ENCODE measurements at regions not wholly inside any gene's neighbourhood (a gene's known extent, or its start where the extent isn't known, plus 50 kb on each side); places are given as distances from the start of the nearest gene placed in this dataset.

DNA sequence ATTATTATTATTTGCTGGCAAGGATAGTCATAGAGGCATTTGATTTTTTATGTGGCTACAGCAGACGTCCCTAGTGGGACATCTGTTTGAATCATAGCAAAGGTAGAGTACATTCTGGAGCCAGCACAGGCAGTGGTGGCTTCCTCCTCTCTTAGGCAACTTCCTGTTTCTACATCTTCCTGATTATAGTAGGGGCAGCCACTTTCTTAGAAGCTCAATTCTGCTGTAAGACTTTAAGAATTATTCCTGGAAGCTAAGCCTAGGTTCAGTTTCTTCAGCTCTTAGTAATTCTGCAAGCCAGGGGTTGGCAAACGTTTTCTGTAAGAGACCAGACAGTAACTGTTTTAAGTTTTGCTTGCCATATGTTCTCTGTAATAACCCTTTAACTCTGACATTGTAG is 129.3 kb upstream of the TENM4 start:
- H3K4me3 ChIP-seq: no peak overlapping the region
- 49 to 51% (median 50%) methylated on average over 2 of the region's 2 CpGs for WGBS, 4 donors
- H3K27ac ChIP-seq: no peak overlapping the region
- intact Hi-C loops (cut with DNase I): no loop called here
- ATAC-seq: no peak
- no peaks in the 10 kb centered on the region for H3K36me3 ChIP-seq
- no peak for DNase-seq
- TF ChIP-seq, protein P1, sequence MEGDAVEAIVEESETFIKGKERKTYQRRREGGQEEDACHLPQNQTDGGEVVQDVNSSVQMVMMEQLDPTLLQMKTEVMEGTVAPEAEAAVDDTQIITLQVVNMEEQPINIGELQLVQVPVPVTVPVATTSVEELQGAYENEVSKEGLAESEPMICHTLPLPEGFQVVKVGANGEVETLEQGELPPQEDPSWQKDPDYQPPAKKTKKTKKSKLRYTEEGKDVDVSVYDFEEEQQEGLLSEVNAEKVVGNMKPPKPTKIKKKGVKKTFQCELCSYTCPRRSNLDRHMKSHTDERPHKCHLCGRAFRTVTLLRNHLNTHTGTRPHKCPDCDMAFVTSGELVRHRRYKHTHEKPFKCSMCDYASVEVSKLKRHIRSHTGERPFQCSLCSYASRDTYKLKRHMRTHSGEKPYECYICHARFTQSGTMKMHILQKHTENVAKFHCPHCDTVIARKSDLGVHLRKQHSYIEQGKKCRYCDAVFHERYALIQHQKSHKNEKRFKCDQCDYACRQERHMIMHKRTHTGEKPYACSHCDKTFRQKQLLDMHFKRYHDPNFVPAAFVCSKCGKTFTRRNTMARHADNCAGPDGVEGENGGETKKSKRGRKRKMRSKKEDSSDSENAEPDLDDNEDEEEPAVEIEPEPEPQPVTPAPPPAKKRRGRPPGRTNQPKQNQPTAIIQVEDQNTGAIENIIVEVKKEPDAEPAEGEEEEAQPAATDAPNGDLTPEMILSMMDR (IDR thresholded peaks at IDR 0.05): no peak
- no peak for TF ChIP-seq POLR2A (IDR thresholded peaks at IDR 0.05)
- H3K4me1 ChIP-seq: no peaks in the 10 kb centered on the region
- no peaks in the 10 kb centered on the region for H3K27me3 ChIP-seq
- peaks cover 0 to 9% (median 0%) of the 10 kb centered on the region in 12 donors for H3K9me3 ChIP-seq

DNA sequence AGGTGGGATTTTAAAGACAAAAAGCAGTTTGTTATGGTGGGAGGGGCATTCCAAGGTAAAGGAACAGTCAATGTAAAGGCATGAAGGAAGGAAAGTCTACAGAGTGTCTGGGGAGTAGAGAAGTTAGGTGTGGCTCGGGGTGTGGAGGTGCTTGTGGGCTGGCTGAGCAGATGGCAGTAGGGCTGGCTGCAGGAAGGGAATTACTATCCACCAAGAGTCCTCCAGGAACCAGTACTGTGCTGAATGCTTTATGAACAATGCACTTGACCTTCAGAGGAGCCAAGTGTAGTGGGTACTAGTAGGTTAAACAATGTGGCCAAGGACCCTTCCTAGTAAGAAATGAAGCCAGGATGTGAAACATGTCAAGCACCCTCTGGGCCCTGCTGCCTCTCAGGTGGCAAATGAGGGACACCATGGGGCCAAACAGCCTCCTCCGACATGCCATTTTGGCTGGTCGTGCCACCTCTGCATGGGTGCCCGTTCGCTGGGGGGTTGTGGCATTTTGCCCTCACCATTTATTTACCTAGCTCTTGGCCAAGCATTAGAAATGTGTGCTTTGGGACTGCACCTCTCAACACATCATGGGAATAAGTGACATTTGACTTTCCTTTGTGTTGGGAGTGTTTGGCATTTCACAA is 123.6 kb upstream of the TENM4 start:
- WGBS, 4 donors: 80 to 92% (median 87%) methylated on average over 5 of the region's 5 CpGs
- H3K36me3 ChIP-seq: no peaks in the 10 kb centered on the region
- no peaks in the 10 kb centered on the region for H3K4me1 ChIP-seq
- intact Hi-C loops (cut with DNase I): no loop called here
- peaks cover 0 to 4% (median 0%) of the 10 kb centered on the region in 12 donors for H3K9me3 ChIP-seq
- no peak overlapping the region for H3K27ac ChIP-seq
- TF ChIP-seq POLR2A (IDR thresholded peaks at IDR 0.05): no peak
- TF ChIP-seq, protein P1 (IDR thresholded peaks at IDR 0.05): no peak
- no peak overlapping the region for H3K4me3 ChIP-seq
- ATAC-seq (no peak), DNase-seq (no peak)
- no peaks in the 10 kb centered on the region for H3K27me3 ChIP-seq

DNA sequence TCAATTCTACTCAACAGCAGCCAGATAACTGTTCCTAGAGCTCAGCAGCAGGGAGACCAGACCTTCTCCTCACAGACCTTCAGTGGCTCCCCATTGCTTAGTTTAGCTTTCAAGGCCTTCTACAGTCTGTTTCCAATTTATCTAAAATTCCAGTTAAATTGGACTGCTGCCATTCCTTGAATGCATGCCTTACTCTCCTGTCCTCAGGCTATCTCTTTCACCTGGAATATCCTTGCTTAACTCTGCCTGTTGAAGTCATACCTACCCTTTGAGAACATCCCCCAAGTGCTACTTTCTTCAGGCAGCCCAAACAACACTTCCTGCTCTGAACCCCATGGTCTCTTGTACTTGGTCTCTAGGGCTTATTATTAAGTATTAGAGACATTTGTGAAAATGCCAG is 120.7 kb upstream of the TENM4 start:
- no peaks in the 10 kb centered on the region for H3K4me1 ChIP-seq
- no peak overlapping the region for H3K27ac ChIP-seq
- ATAC-seq (no peak), DNase-seq (no peak)
- no peaks in the 10 kb centered on the region for H3K9me3 ChIP-seq
- intact Hi-C loops (cut with DNase I): no loop called here
- TF ChIP-seq POLR2A (IDR thresholded peaks at IDR 0.05): no peak
- TF ChIP-seq, protein P1 (IDR thresholded peaks at IDR 0.05): no peak
- H3K36me3 ChIP-seq: no peaks in the 10 kb centered on the region
- no peaks in the 10 kb centered on the region for H3K27me3 ChIP-seq
- H3K4me3 ChIP-seq: no peak overlapping the region

DNA sequence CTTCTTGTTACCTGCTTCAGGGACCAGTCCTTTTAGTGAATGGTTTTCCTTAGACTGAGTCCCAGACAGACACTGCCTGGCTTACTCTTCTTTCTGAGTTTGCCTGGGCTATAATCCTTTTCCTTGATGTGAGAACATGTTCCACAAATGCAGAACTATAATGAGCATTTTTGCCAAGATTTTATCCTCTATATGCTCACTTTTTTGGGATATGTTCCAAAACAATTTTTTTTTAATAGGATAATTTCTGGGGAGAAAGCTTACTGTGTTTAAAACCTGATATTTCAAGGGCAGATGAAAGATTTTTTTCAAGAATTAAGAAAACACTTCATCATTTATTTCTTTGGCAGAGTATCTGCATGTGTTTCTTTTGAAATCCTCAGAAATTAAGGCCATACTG is 110.0 kb upstream of the TENM4 start:
- no peaks in the 10 kb centered on the region for H3K36me3 ChIP-seq
- H3K4me3 ChIP-seq: no peak overlapping the region
- no peaks in the 10 kb centered on the region for H3K27me3 ChIP-seq
- H3K27ac ChIP-seq: no peak overlapping the region
- no peak for TF ChIP-seq POLR2A (IDR thresholded peaks at IDR 0.05)
- TF ChIP-seq, protein P1 (IDR thresholded peaks at IDR 0.05): no peak
- DNase-seq (no peak), ATAC-seq (no peak)
- no peaks in the 10 kb centered on the region for H3K4me1 ChIP-seq
- intact Hi-C loops (cut with DNase I): no loop called here
- no peaks in the 10 kb centered on the region for H3K9me3 ChIP-seq

Measured in heart left ventricle (tissue), 16 donors.